Heart left ventricle (tissue), 16 donors: ENCODE measurements at regions not wholly inside any gene's neighbourhood (a gene's known extent, or its start where the extent isn't known, plus 50 kb on each side); places are given as distances from the start of the nearest gene placed in this dataset.
A peak's percentile ranks its signal among the peaks of the same experiment; 100 is the strongest.

Experiments
- ATAC-seq, 4 donors: fragments of 200-7000 bp; cut with Tn5 transposase; one replicate each; pipeline ENCODE4 v1.9.1; 2020 to 2022; ENCODE audit warnings: moderate library complexity in 4 of 4, mild to moderate bottlenecking in 3 of 4, moderate number of reproducible peaks in 1 of 4
- DNase-seq, 5 donors: peaks; one replicate each; pipeline ENCODE4 v3.0.0-alpha.2; 2020
- H3K27ac ChIP-seq, 12 donors: fragments of 200-600 bp; sonication (generic) in 4 of 12; one replicate each; pipeline versions ENCODE4 v1.5.0 to v1.8.0; 2016 to 2022; ENCODE audit warnings: mild to moderate bottlenecking in 2 of 12
- H3K27me3 ChIP-seq, 9 donors: fragments of 200-600 bp; sonication (generic) in 2 of 9; one replicate each; pipeline versions ENCODE4 v1.5.1 to v1.8.0; 2016 to 2022; ENCODE audit warnings: mild to moderate bottlenecking in 3 of 9
- H3K36me3 ChIP-seq, 9 donors: fragments of 200-600 bp; sonication (generic) in 2 of 9; one replicate each; pipeline versions ENCODE4 v1.5.0 to v1.8.0; 2018 to 2022; ENCODE audit warnings: mild to moderate bottlenecking in 2 of 9
- H3K4me1 ChIP-seq, 12 donors: fragments of 200-600 bp; sonication (generic) in 4 of 12; one replicate each; pipeline versions ENCODE4 v1.5.0 to v1.8.0; 2016 to 2022; ENCODE audit warnings: mild to moderate bottlenecking in 3 of 12
- H3K4me3 ChIP-seq, 12 donors: fragments of 200-600 bp; sonication (generic) in 4 of 12; one replicate each; pipeline versions ENCODE4 v1.5.0 to v1.8.0; 2017 to 2022; ENCODE audit warnings: mild to moderate bottlenecking in 9 of 12, moderate library complexity in 4 of 12
- H3K9me3 ChIP-seq, 12 donors: fragments of 200-600 bp; sonication (generic) in 4 of 12; one replicate each; pipeline versions ENCODE4 v1.5.0 to v1.8.0; 2016 to 2022; ENCODE audit warnings: mild to moderate bottlenecking in 1 of 12
- CTCF ChIP-seq, 12 donors: fragments of 200-600 bp; sonication (generic) in 4 of 12; IDR thresholded peaks; one replicate each; pipeline versions ENCODE4 v1.5.0 to v1.8.0; 2018 to 2022; ENCODE audit warnings: antibody characterized with exemption in 12 of 12, mild to moderate bottlenecking in 5 of 12
- POLR2A ChIP-seq, 2 donors: fragments of 450-650 bp; IDR thresholded peaks; one replicate each; pipeline ENCODE4 v1.6.1; 2017; ENCODE audit warnings: antibody characterized with exemption in 2 of 2, mild to moderate bottlenecking in 2 of 2, moderate library complexity in 2 of 2
- WGBS, 4 donors: extraction: QIAGEN DNeasy Blood & Tissue Kit in 2 of 4; methylation state at CpG; one replicate each; pipeline versions ENCODE4 v1.1.5 to v1.1.7; 2013 to 2018; 5-methylcytosine and 5-hydroxymethylcytosine counted together
- intact Hi-C, 10 donors: fragments of 100-400 bp; cut with DNase I; formaldehyde crosslinking; loops; one replicate each; pipeline versions ENCODE4 v1.11.1 to v1.14.2; 2022
- donor health status: ischemic (EF 13 %, LVEDD 7.1; RV severe dilation, severe dysfunction).
- donor health status: healthy with polysubstance abuse.
- donor health status: DM: no; HTN: yes; CAD: no.
- donor health status: DM: no; HTN: no; CAD: no.
- donor health status: ischemic (EF 25% LVEDD 6.9; RV normal size, moderate dysfunction).
- donor health status: ischemic (EF 25% LVEDD 5.7; RV mildly dilated, moderate dysfunction).
- donor health status: healthy.
- donor health status: DM: yes; HTN: yes; CAD: no.
- donor health status: ischemic (EF 35%, LVEDD 5.7; RV mildly dilated, moderate dysfunction).
- donor health status: nonischemic (EF 11% LVEDD 7.7; RV severe dilation, severe dysfunction).
- donor health status: DM: yes; HTN: yes; CAD: no.
- donor health status: PGD.
- donor health status: ischemic (EF 29% LVEDD 5.4; RV normal size, mild dysfunction).
- donor health status: nonischemic (EF 23%, LVEDD 6.1; RV moderate dilation, normal function).

GRCh38 chr2:120832296-120833070, 96.8 kb downstream of the GLI2 start:
- H3K4me3 ChIP-seq = no peak overlapping the region
- H3K9me3 ChIP-seq = no peaks in the 10 kb centered on the region
- ATAC-seq (no peak), DNase-seq (peak in 2 of 5 donors; percentile 14 to 33)
- no peaks in the 10 kb centered on the region for H3K36me3 ChIP-seq
- intact Hi-C loops = no loop called here
- H3K27ac ChIP-seq = no peak overlapping the region
- 86 to 92% (median 89%) methylated on average over 10 to 11 of the region's 11 CpGs for WGBS, 4 donors
- TF ChIP-seq CTCF (IDR thresholded peaks at IDR 0.05) = no peak
- TF ChIP-seq POLR2A (IDR thresholded peaks at IDR 0.05) = no peak
- H3K4me1 ChIP-seq = peaks cover 0 to 9% (median 0%) of the 10 kb centered on the region in 12 donors
- H3K27me3 ChIP-seq = no peaks in the 10 kb centered on the region

- intact Hi-C loops = no loop called here
- no peak for TF ChIP-seq POLR2A (IDR thresholded peaks at IDR 0.05)
- TF ChIP-seq CTCF (IDR thresholded peaks at IDR 0.05) = no peak
- Histone ChIP-seq H3K36me3 (no peaks in the 10 kb centered on the region), H3K4me1 (peaks cover 0 to 9% (median 0%) of the 10 kb centered on the region in 12 donors), H3K4me3 (no peak overlapping the region), H3K27me3 (no peaks in the 10 kb centered on the region), H3K27ac (no peak overlapping the region), H3K9me3 (no peaks in the 10 kb centered on the region)
- ATAC-seq (no peak), DNase-seq (peak in 2 of 5 donors; percentile 7 to 33)
- 88 to 95% (median 92%) methylated on average over 3 of the region's 3 CpGs for WGBS, 4 donors
These were observed 97.5 kb downstream of the GLI2 start for GRCh38 chr2:120833127-120833675.

GRCh38 chr2:120834206-120834605, 98.5 kb downstream of the GLI2 start:
- no peak for DNase-seq

More at GRCh38 chr2:120834206-120834605, 98.5 kb downstream of the GLI2 start:
- TF ChIP-seq POLR2A (IDR thresholded peaks at IDR 0.05) (no peak), CTCF (IDR thresholded peaks at IDR 0.05) (no peak)
- Histone ChIP-seq H3K27ac (no peak overlapping the region), H3K36me3 (no peaks in the 10 kb centered on the region), H3K9me3 (no peaks in the 10 kb centered on the region), H3K27me3 (no peaks in the 10 kb centered on the region), H3K4me1 (peaks cover 0 to 9% (median 0%) of the 10 kb centered on the region in 12 donors), H3K4me3 (no peak overlapping the region)
- WGBS, 4 donors = 77 to 90% (median 89%) methylated on average over 3 of the region's 3 CpGs
- no peak for ATAC-seq
- intact Hi-C loops = no loop called here
